ENCODE measurements at regions not wholly inside any gene's neighbourhood (a gene's known extent, or its start where the extent isn't known, plus 50 kb on each side); places are given as distances from the start of the nearest gene placed in this dataset.
"Not testable (repeated sequence)": the region's sequence is repeated elsewhere in the genome, so short reads cannot be mapped to it uniquely, and the experiment has no call there.

- no peak for DNase-seq (ENCODE audit: low read depth)
Observed at GRCh38 chr10:78596556-78596955, 472.2 kb upstream of the ZMIZ1 start.

GRCh38 chr10:78597796-78598555 is 470.8 kb upstream of the ZMIZ1 start:
- DNase-seq (ENCODE audit: low read depth): no peak

DNA sequence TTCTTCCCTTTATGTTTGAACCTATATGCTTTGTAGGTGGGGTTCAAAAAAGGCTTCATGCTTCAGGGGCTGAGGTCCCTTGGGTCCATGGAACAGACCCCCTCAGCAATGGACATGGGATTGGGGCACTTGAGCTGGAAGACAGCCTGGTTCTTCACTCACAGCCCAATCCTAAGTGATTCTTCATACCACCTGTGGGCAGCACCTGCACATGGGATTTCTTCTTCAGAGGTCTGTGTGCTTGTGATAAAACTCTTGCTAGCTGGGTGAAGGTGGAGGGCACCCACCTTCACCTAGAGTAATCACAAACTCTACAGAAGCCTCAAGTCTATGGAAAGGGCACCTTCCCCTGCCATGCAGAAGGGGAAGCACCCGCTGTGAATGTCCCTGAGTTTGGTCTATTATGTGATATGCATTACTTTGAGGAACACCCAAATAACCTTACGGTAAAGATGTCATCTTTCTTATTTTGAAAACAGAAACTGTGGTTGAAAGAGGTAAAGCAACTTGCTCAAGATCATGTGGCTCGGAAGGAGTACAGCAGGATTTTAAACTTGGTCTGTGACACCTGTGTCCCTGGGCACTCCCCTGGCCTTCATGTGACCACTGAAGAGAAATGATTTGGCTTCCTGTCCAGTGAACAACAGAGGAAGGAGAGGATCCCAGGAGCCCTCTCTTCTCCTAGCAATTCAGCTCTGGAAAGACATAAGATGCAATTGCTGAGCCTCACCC is 469.5 kb upstream of the ZMIZ1 start:
- DNase-seq (ENCODE audit: low read depth): no peak

DNA sequence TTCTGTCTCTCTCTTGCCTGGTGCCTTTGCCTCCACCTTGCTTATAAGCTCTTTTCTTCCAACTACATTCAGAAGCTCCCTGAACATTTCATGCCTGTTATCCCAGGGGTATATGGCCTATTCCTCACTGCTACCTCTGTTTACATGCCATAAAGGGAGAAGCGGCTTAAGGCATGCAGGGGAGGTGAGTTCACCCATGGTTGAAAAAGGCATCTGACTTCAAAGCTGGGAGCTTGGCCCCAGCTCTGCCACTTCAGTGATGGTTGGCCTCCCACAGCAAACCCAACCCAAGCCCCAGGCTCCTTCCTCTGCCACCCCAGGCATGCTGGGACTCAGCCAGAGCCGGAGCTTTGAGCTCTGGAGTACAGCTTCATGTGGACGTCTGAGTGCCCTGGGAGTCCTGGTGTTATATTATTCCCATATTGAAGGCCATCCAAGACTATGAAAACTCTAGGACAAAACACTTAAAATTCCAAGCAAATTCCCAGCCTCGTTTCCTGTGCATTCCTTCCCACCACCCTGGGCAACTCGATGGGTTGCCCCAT is 468.6 kb upstream of the ZMIZ1 start:
- no peak for DNase-seq (ENCODE audit: low read depth)

DNA sequence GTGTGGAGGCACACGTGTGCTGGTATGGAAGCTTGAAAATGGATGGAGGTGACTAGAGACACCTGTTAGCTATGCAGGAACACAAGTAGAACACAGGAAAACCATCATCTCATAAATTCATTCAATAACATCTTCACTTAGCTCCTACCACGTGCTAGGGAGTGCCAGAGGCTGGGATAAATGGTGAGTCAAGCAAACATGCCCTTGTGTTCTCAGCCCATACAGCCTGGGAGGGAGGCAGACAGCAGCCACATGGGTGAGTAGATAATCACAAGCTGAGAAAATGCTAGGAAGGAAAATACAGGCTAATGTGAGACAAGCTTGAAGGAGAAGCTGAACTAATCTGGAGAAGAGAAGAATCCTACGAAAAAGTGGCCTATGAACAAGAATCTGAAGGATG is 468.0 kb upstream of the ZMIZ1 start:
- peak; percentile 83 for DNase-seq (ENCODE audit: low read depth)

DNA sequence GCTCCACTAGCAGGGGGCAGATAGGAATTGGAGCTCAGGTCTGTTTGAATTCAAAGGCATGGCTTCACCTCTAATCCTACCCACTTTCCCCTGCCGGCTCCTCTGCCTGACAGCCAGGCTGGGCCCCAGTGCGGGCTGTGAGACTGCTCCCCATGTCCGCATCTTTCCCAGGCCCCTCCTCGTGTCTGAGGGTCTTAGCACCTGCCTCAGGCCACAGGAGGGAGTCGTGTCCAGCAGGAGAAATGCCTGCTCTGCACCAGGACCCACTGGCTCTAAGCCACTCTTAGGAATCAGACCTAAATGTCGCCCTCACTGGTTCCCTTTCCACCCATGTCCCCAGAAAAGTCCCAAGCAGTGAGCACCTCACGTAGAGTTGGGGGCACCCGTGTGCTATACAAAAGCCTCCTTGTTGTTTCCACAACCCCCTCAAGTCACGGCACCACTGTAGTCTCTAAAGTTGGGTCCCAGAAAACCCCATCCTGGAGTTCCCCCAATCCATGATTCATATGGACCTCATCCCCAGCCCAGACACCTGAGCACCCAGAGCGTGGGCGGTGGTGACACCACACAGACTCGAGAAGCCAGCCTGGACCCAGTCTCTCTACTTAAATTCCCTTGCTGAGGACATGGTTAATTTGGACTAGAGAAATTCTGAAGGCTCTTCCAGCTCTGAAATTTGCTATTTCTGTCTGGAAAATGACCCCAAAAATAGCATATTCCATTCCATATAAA is 466.4 kb upstream of the ZMIZ1 start:
- DNase-seq (ENCODE audit: low read depth): no peak

GRCh38 chr10:78604286-78604685 is 464.5 kb upstream of the ZMIZ1 start:
- DNase-seq (ENCODE audit: low read depth): no peak

- no peak for DNase-seq (ENCODE audit: low read depth)
Observed at GRCh38 chr10:78604721-78605120, 464.0 kb upstream of the ZMIZ1 start.

GRCh38 chr10:78605800-78606350 is 462.9 kb upstream of the ZMIZ1 start:
- peak; percentile 21 for DNase-seq (ENCODE audit: low read depth)

GRCh38 chr10:78606766-78607165 is 462.0 kb upstream of the ZMIZ1 start:
- not testable (repeated sequence) for DNase-seq (ENCODE audit: low read depth)

DNA sequence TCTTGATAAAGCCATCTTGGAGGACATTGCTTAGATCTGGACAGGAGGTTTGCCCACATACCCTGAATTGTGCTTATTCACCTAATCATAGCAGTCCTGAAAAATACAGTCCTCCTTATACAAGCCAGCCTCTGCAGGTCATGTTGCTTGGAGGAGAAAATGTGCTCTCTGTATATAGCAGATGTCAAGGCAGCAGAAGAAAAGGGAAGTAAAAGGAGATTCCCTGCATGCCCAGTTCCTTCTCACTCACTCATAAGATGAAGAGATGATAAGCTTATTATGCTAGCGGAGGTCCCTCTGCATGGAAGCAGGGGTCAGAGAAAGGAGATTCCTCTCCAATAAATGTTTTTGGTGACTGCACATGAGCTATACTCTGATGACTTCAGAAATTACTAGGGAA is 458.8 kb upstream of the ZMIZ1 start:
- DNase-seq (ENCODE audit: low read depth): no peak

DNA sequence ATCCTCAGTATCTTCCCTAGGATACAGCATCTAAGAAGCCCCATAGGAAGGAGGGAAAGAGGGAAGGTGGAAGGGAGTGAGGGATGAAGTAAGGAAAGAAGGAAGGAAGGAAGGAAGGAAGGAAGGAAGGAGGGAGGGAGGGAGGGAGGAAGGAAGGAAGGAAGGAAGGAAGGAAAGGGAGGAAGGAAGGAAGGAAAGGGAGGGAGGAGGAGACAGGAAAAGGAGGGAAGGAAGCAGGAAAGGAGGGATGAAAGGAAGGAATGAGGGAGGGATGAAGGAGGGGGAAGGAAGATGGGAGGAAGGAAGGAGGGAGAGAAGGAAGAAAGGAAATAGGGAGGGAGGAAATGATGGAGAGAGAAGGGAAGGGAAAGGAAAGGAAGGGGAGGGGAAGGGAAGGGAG is 455.6 kb upstream of the ZMIZ1 start:
- no peak for DNase-seq (ENCODE audit: low read depth)

DNA sequence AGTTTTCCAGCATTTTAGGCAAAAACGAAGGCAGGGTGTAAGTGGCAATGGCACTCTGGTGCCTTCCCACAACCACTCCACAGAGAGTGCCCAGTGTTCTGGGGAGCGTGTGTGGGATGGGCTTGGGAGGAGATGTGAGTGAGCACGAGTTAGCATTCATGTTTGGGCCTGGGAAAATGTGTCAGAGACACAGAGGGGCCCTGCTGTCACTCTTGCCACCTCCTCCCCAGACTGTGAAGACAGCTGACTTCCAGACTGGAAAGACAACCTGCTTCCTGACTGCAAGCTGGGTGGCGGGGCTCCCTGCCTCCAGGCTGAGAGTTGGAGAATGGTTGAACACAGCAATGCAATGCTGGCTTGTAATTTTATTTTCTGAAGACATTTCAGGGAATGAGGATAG is 454.5 kb upstream of the ZMIZ1 start:
- no peak for DNase-seq (ENCODE audit: low read depth)

- DNase-seq (ENCODE audit: low read depth): no peak
Observed at GRCh38 chr10:78614744-78615143, 454.0 kb upstream of the ZMIZ1 start.

DNA sequence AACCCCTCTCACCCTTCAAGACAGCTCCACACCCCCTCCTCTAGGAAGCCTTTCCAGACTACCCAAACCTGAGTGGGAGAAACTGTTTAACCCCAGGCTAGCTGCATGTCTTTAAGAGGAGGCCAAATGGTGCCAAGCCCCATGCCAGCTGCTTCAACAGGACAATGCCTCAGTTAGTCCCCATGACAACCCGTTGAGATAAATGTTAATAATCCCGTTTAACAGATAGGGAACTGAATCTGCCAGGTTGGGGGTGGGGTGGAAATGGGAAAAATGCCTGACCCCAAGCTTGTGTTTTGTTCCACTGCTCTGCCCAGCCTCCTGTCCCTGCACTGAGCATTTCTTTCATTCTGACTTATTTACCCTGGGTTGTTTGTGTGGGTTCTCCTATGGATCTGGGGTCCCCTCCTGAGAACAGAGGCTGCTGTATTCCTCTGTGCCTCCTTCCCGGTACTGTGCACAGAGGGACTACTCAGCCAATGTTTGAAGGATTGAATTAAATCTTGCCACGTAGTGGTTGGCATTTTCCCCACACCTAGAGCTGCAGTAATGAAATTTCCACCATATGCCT is 452.6 kb upstream of the ZMIZ1 start:
- no peak for DNase-seq (ENCODE audit: low read depth)

- DNase-seq (ENCODE audit: low read depth): no peak
Observed at GRCh38 chr10:78617115-78617514, 451.7 kb upstream of the ZMIZ1 start.

DNA sequence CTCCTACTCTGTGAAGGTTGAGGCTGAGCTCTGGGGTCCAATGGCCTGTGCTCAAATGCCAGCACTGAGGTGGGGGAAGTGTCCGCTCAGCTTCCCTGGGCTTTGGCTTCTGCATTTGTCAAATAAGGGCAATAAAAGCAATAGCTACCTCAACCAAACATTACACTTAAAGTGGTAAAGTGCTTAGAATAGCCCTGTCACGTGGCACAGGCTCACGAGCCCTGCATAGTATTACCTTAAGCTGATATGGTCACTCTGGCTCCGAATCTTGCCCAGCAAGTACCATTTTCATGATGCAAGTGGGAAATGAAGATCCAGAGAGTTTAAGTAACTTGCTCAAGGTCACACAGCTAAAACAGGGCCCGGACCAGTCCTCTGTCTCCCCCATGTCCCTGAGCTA is 451.1 kb upstream of the ZMIZ1 start:
- DNase-seq (ENCODE audit: low read depth): no peak

GRCh38 chr10:78618050-78618449 is 450.7 kb upstream of the ZMIZ1 start:
- no peak for DNase-seq (ENCODE audit: low read depth)

- DNase-seq (ENCODE audit: low read depth): no peak
Observed at GRCh38 chr10:78619115-78619851, 449.5 kb upstream of the ZMIZ1 start.

GRCh38 chr10:78619896-78620295 is 448.9 kb upstream of the ZMIZ1 start:
- DNase-seq (ENCODE audit: low read depth): no peak
